Stomach (tissue), 4 donors: ENCODE measurements at regions not wholly inside any gene's neighbourhood (a gene's known extent, or its start where the extent isn't known, plus 50 kb on each side); places are given as distances from the start of the nearest gene placed in this dataset.

ENCODE experiments used
- EP300 ChIP-seq: sonication (generic); formaldehyde crosslinking; IDR thresholded peaks from one replicate; pipeline ENCODE4 v1.6.1; 2017; ENCODE audit warnings: antibody characterized with exemption
- POLR2A ChIP-seq, 4 donors: fragments of 450-650 bp; IDR thresholded peaks; one replicate each; pipeline ENCODE4 v1.6.1; 2016; ENCODE audit warnings: antibody characterized with exemption in 4 of 4, control low read depth in 2 of 4, mild to moderate bottlenecking in 1 of 4, moderate library complexity in 1 of 4
- POLR2AphosphoS5 ChIP-seq, 3 donors: sonication (generic); formaldehyde crosslinking; IDR thresholded peaks; one replicate each; pipeline ENCODE4 v1.6.1; 2016; ENCODE audit warnings: antibody characterized with exemption in 3 of 3
- TF ChIP-seq, protein P1 (sequence below), 7 experiments: fragments of 450-650 bp in 4 of 7; fragments of 200-600 bp in 3 of 7; sonication (generic) in 3 of 7; IDR thresholded peaks; one replicate each; pipeline ENCODE4 v1.5.1; 2016 to 2019; ENCODE audit warnings: antibody characterized with exemption in 7 of 7, control low read depth in 2 of 7, mild to moderate bottlenecking in 1 of 7

DNA sequence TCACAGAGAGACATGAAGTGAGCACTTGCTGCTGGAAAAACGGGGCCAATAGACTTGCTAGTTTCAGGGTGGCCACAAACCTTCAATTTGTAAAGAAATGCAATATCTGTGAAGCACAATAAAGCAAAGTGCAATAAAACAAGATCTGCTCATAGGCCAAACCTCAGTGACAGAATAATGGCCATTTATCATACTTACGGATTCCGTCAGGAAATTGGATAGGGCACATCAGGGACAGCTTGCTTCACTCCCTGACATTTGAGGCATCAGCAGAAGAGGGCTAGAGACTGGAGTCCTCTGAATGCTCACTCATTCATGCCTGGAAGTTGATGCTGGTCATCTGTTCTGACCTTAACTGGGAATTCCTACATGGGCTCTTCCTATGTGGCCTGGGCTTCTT, 165.5 kb upstream of the OPRM1 start:
- TF ChIP-seq, protein P1, sequence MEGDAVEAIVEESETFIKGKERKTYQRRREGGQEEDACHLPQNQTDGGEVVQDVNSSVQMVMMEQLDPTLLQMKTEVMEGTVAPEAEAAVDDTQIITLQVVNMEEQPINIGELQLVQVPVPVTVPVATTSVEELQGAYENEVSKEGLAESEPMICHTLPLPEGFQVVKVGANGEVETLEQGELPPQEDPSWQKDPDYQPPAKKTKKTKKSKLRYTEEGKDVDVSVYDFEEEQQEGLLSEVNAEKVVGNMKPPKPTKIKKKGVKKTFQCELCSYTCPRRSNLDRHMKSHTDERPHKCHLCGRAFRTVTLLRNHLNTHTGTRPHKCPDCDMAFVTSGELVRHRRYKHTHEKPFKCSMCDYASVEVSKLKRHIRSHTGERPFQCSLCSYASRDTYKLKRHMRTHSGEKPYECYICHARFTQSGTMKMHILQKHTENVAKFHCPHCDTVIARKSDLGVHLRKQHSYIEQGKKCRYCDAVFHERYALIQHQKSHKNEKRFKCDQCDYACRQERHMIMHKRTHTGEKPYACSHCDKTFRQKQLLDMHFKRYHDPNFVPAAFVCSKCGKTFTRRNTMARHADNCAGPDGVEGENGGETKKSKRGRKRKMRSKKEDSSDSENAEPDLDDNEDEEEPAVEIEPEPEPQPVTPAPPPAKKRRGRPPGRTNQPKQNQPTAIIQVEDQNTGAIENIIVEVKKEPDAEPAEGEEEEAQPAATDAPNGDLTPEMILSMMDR (IDR thresholded peaks at IDR 0.05): no peak
- no peak for TF ChIP-seq EP300
- TF ChIP-seq POLR2A (IDR thresholded peaks at IDR 0.05): no peak
- TF ChIP-seq POLR2AphosphoS5 (IDR thresholded peaks at IDR 0.05): no peak
